ENCODE measurements at regions not wholly inside any gene's neighbourhood (a gene's known extent, or its start where the extent isn't known, plus 50 kb on each side); places are given as distances from the start of the nearest gene placed in this dataset.

- no peaks in the 10 kb centered on the region for H3K4me1 ChIP-seq
- H3K36me3 ChIP-seq, result no peaks in the 10 kb centered on the region
- no peak overlapping the region for H3K27ac ChIP-seq
- H3K9me3 ChIP-seq, result no peaks in the 10 kb centered on the region
- H3K27me3 ChIP-seq, result no peaks in the 10 kb centered on the region
- DNase-seq, result no peak
- no peak overlapping the region for H3K4me3 ChIP-seq
- TF ChIP-seq CTCF (IDR thresholded peaks at IDR 0.05) (no peak), POLR2A (IDR thresholded peaks at IDR 0.05) (no peak)
Measured at GRCh38 chr5:62111428-62111827, 194.6 kb upstream of the KIF2A start.

- TF ChIP-seq POLR2A (IDR thresholded peaks at IDR 0.05), result no peak
- no peak for TF ChIP-seq CTCF (IDR thresholded peaks at IDR 0.05)
- no peaks in the 10 kb centered on the region for H3K9me3 ChIP-seq
- no peaks in the 10 kb centered on the region for H3K36me3 ChIP-seq
- DNase-seq, result no peak
- no peaks in the 10 kb centered on the region for H3K4me1 ChIP-seq
- H3K27me3 ChIP-seq, result no peaks in the 10 kb centered on the region
- no peak overlapping the region for H3K27ac ChIP-seq
- H3K4me3 ChIP-seq, result no peak overlapping the region
Measured at GRCh38 chr5:62112689-62113228, 193.2 kb upstream of the KIF2A start.

DNA sequence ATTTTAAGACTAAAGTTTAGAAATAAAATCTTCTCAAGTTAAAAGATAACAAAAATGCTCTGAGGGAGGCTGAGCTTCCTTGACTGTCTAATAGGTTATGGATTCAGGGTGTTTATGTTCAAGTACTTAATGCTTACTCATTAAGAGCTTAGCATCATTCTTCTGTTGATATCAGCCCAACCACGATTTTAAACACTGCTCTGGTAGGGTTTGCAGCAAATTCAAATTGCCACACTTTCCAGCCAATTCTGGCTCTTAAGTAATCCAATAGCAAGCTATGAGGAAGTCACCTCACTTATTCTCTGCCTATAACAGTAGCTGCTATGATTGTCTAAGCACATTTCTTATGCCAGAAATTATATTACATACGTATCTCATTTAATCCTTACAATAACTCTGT lies 191.0 kb upstream of the KIF2A start:
- H3K4me3 ChIP-seq, result no peak overlapping the region
- H3K9me3 ChIP-seq, result no peaks in the 10 kb centered on the region
- no peak for TF ChIP-seq CTCF (IDR thresholded peaks at IDR 0.05)
- no peak for TF ChIP-seq POLR2A (IDR thresholded peaks at IDR 0.05)
- H3K4me1 ChIP-seq, result no peaks in the 10 kb centered on the region
- no peaks in the 10 kb centered on the region for H3K36me3 ChIP-seq
- no peak for DNase-seq
- no peaks in the 10 kb centered on the region for H3K27me3 ChIP-seq
- no peak overlapping the region for H3K27ac ChIP-seq

DNA sequence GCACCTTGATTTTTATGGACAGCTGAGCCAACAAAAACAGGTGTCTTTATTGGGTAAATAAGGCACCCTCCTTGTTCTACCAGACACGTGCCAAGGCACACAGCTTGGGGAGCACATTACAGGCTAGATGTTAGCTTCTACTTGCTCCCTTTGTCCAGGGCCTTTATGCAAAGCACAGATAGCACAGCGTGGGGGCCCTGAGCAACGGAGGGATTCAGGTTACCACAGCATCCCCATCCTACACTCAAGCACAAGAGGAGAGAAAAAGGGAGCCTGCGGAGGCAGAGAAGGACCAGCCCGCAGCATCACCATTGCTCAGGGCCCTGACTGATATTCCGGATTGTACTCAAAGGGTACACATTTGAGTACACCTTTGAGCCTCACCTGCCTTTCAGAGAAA lies 181.7 kb upstream of the KIF2A start:
- no peaks in the 10 kb centered on the region for H3K4me1 ChIP-seq
- no peaks in the 10 kb centered on the region for H3K27me3 ChIP-seq
- H3K36me3 ChIP-seq, result no peaks in the 10 kb centered on the region
- H3K9me3 ChIP-seq, result no peaks in the 10 kb centered on the region
- TF ChIP-seq CTCF (IDR thresholded peaks at IDR 0.05) (no peak), POLR2A (IDR thresholded peaks at IDR 0.05) (no peak)
- H3K27ac ChIP-seq, result no peak overlapping the region
- no peak overlapping the region for H3K4me3 ChIP-seq
- no peak for DNase-seq

DNA sequence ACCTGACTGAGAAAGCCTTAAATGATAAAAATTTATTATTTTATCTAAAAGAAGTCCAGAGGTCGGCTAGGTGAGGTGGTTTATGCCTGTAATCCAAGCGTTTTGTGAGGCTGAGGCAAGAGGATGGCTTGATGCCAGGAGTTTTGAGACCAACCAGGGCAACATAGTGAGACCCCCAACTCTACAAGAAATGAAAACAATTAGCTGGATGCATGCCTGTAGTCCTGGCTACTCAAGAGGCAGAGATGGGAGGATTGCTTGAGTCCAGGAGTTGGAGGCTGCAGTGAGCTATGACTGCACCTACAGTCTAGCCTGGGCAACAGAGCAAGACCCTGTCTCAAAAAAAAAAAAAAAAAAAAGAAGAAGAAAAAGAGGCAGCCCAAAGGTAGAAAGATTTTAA lies 179.9 kb upstream of the KIF2A start:
- H3K4me3 ChIP-seq, result no peak overlapping the region
- H3K27ac ChIP-seq, result no peak overlapping the region
- H3K27me3 ChIP-seq, result no peaks in the 10 kb centered on the region
- DNase-seq, result no peak
- H3K36me3 ChIP-seq, result no peaks in the 10 kb centered on the region
- TF ChIP-seq CTCF (IDR thresholded peaks at IDR 0.05) (no peak), POLR2A (IDR thresholded peaks at IDR 0.05) (no peak)
- no peaks in the 10 kb centered on the region for H3K4me1 ChIP-seq
- no peaks in the 10 kb centered on the region for H3K9me3 ChIP-seq
